ENCODE measurements at regions not wholly inside any gene's neighbourhood (a gene's known extent, or its start where the extent isn't known, plus 50 kb on each side); places are given as distances from the start of the nearest gene placed in this dataset.

- WGBS, 5 donors, result 20 to 40% (median 26%) methylated on average over 10 of the region's 10 CpGs
- TF ChIP-seq EP300 (IDR thresholded peaks at IDR 0.05), result no peak
- TF ChIP-seq POLR2AphosphoS5 (IDR thresholded peaks at IDR 0.05), result peak in 2 of 3 donors; percentile 47 to 50
- peak overlapping the region in 3 of 4 donors; percentile 5 to 22 (median 22) for H3K4me3 ChIP-seq
- H3K27me3 ChIP-seq, result no peaks in the 10 kb centered on the region
- intact Hi-C loops (cut with DNase I; ENCODE audit: low total_unique reads), result no loop called here
- H3K9me3 ChIP-seq, result no peaks in the 10 kb centered on the region
- H3K27ac ChIP-seq, result peak overlapping the region; percentile 71 to 86 (median 78)
- DNase-seq, result peak; percentile 57 to 76
- peaks cover 65 to 99% (median 74%) of the 10 kb centered on the region in 4 donors for H3K4me1 ChIP-seq
- no peaks in the 10 kb centered on the region for H3K36me3 ChIP-seq
Measured at GRCh38 chr6:144343701-144344428, 58.7 kb downstream of the UTRN start.

GRCh38 chr6:144344646-144345045, 59.5 kb downstream of the UTRN start:
- Histone ChIP-seq H3K4me3 (peak overlapping the region in 3 of 4 donors; percentile 5 to 22 (median 10)), H3K4me1 (peaks cover 65 to 99% (median 73%) of the 10 kb centered on the region in 4 donors), H3K9me3 (no peaks in the 10 kb centered on the region), H3K27me3 (no peaks in the 10 kb centered on the region), H3K27ac (peak overlapping the region in 4 of 5 donors; percentile 71 to 86 (median 77)), H3K36me3 (no peaks in the 10 kb centered on the region)
- TF ChIP-seq POLR2A (IDR thresholded peaks at IDR 0.05) (no peak), POLR2AphosphoS5 (IDR thresholded peaks at IDR 0.05) (no peak), CTCF (IDR thresholded peaks at IDR 0.05) (no peak), EP300 (IDR thresholded peaks at IDR 0.05) (no peak)
- 29 to 47% (median 43%) methylated on average over 5 of the region's 5 CpGs for WGBS, 5 donors
- intact Hi-C loops (cut with DNase I; ENCODE audit: low total_unique reads), result no loop called here
- DNase-seq, result no peak

GRCh38 chr6:144345451-144345850, 60.3 kb downstream of the UTRN start:
- WGBS, 5 donors, result 90 to 97% (median 94%) methylated on average over 4 of the region's 4 CpGs
- H3K9me3 ChIP-seq, result no peaks in the 10 kb centered on the region
- H3K36me3 ChIP-seq, result no peaks in the 10 kb centered on the region
- no peak for DNase-seq
- peak overlapping the region in 4 of 5 donors; percentile 17 to 86 (median 75) for H3K27ac ChIP-seq
- no peaks in the 10 kb centered on the region for H3K27me3 ChIP-seq
- no peak overlapping the region for H3K4me3 ChIP-seq
- TF ChIP-seq POLR2AphosphoS5 (IDR thresholded peaks at IDR 0.05), result no peak
- TF ChIP-seq POLR2A (IDR thresholded peaks at IDR 0.05), result no peak
- TF ChIP-seq EP300 (IDR thresholded peaks at IDR 0.05), result no peak
- no peak for TF ChIP-seq CTCF (IDR thresholded peaks at IDR 0.05)
- peaks cover 57 to 99% (median 69%) of the 10 kb centered on the region in 4 donors for H3K4me1 ChIP-seq
- intact Hi-C loops (cut with DNase I; ENCODE audit: low total_unique reads), result no loop called here

GRCh38 chr6:144346719-144347447, 61.7 kb downstream of the UTRN start:
- no peaks in the 10 kb centered on the region for H3K36me3 ChIP-seq
- intact Hi-C loops (cut with DNase I; ENCODE audit: low total_unique reads), result no loop called here
- no peak for DNase-seq
- no peaks in the 10 kb centered on the region for H3K27me3 ChIP-seq
- no peak overlapping the region for H3K4me3 ChIP-seq
- H3K4me1 ChIP-seq, result peaks cover 54 to 99% (median 66%) of the 10 kb centered on the region in 4 donors
- 70 to 85% (median 81%) methylated on average over 11 of the region's 11 CpGs for WGBS, 5 donors
- TF ChIP-seq POLR2AphosphoS5 (IDR thresholded peaks at IDR 0.05), result no peak
- TF ChIP-seq CTCF (IDR thresholded peaks at IDR 0.05), result no peak
- no peak for TF ChIP-seq POLR2A (IDR thresholded peaks at IDR 0.05)
- TF ChIP-seq EP300 (IDR thresholded peaks at IDR 0.05), result no peak
- H3K27ac ChIP-seq, result peak overlapping the region; percentile 16 to 72 (median 30)
- H3K9me3 ChIP-seq, result no peaks in the 10 kb centered on the region
